ENCODE measurements at regions not wholly inside any gene's neighbourhood (a gene's known extent, or its start where the extent isn't known, plus 50 kb on each side); places are given as distances from the start of the nearest gene placed in this dataset.

DNA sequence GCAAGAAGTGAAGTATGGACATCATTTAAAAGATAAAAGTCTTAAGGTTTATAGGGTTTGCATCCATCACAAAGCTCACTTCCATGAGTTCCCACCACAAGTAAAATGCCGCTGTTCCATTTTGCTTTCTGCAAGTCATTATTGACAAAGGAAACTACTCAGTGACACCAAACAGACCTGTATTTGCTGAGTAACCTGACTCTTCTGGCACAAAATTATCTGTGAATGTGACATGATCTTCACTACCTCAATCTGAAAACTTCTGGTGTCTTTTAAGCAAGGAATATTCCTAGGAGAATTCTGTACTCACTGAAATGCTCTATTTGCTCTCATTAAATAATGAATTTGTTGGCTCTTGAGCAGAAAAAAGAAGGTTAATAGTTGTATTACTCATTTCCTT lies 1077.4 kb upstream of the ADGRL4 start:
- no peak for DNase-seq

DNA sequence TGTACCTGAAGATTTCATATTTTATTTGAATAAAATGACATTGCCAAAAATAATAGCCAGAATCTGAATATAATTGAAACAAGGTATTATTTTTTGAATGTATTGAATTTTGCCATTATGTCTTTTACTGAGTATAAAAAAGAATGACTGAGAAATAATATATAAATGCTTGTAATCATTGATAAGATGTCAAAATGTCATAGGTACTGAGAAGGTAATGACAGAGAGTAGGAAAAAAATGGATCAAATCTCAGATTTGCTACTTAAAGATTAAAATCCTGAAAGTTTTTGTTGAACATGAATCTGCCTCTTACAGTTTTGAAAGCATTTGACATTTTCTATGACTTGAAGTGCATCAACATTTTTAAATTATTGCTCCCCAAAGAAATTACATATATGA lies 1069.9 kb upstream of the ADGRL4 start:
- DNase-seq: no peak

DNA sequence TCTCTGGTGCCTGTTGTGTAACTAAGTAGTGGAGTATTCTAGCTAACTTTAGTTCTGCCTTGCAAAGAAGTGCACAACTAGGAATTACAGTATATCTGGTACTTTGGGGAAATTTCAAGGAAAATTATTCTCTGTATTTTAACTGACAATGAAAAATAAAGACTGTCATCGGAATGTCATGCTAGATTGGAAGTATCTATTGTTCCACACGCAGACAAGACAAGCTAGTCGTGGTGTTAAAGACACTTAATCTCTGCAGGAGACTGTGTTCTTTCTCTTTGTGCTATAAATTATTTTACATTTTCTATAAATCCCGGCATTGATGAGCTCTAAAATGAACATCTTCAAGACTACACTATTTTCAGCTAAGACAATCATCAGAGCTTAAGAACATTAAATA lies 1068.8 kb upstream of the ADGRL4 start:
- DNase-seq: no peak

DNA sequence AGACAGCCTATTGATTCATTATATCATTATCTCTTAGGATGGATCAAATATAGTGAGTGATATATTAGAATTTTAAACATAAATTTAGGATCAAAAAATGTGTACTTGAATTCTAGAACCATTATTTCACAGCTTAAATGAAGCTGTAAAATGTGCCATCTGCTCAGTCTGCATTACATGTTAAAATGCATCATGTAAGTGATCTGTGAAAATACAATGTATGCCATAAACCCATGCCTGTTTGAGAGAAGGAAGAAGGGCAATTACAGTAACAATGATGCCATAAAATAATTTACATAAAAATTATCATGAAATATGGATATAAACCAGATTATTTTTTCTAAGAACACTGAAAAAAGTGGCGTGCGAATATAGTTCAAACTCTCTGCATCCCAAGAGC lies 1066.0 kb upstream of the ADGRL4 start:
- no peak for DNase-seq

DNA sequence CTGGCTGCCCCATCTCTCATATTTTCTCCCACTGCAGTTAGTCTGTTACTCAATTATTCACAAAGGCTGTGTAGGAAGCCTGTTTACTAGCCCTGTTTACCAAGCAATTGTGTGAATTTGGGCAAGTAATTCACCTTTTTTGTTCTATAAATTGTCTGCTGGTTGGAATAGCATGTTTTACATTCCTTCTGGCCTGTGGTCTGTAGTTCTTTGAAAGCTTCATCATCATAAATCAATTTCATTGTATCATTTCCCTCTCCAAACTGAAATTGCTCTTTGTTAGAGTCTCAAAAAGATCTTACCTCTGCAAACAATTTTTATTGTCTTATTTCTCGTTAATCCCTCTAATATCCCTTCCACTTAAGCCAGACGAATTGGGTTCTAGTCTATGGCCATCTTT lies 1059.5 kb upstream of the ADGRL4 start:
- no peak for DNase-seq

DNA sequence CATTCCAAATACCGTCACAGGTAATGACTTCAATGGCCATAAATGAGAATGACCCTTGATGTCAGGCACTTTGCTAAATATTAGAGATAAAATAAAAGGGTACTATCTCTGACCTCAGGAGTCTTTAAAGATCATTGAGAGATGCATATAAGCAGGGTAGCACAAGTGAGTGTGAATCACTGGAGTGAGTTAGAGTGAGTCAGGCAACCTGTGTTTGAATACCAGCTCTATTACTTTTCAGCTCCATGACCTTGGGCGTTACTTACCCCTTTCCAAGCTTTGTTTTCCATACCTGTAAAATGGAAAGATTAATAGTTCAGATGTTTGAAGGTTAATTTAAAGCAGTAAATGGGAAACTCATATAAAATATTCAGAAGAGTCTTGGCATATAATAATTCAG lies 1058.0 kb upstream of the ADGRL4 start:
- no peak for DNase-seq

DNA sequence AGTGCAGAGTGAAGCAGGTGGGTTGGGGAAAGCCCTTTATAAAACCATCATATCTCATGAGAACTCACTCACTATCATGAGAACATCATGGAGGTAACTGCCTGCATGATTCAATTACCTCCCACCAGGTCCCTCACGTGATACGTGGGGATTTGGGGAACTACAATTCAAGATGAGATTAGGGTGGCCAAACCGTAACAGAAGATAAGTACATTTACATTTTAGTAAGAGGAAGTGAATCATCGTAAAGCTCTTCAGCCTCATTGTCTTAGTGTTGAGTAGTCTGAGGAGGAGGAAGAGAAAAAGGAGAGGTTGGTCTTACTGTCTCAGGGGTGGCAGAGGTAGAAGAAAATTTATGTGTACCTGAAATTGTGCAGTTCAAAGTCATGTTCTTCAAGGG lies 1053.4 kb upstream of the ADGRL4 start:
- no peak for DNase-seq

DNA sequence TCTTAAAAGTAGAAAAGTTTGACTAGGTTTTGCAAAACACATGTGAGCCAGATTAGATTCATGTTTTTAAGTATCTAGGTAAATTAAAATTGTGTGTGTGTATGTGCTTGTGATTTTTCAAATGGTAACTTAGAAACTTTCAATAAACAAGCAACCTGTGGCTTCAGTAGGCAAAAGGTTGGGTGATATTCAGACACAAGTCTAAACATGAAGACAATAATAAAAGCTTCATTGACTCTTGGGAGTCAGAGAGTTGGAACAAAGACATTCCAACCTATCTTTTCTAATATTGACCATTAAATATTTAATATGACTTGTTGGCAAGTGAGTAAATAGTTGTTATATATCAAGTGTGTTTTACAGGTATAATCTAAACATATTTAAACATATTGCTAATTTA lies 1049.6 kb upstream of the ADGRL4 start:
- no peak for DNase-seq

DNA sequence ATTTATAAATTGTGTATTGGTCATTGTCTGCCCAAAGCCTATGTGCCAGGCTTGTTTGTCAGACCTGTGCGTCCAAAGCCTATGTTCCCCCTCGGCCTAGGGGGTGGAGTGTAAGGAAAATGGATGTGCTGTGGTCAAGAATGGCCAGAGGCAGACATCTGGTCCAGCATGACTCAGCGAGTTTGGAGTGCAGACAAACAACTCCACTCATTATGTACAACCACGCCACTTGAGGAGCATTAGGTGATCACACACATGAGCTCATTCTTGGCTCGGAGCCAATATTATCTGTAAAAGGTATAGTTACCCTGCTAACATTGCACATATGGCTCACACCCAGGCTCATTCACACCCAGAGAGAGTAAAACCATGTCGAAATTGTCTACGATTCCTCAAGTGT lies 1047.6 kb upstream of the ADGRL4 start:
- DNase-seq: no peak

DNA sequence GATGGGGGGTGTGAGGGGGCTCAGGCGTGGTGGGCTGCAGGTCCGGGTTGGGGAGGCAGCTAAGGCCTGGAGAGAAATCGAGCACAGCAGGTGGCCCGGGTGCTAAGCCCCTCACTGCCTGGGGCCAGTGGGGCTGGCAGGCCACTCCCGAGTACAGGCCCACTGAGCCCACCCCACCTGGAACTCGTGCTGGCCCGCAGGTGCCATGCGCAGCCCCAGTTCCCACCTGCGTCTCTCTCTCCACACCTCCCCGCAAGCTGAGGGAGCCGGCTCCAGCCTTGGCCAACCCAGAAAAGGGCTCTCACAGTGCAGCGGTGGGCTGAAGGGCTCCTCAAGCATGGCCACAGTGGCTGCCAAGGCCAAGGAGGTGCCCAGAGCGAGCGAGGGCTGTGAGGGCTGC lies 1047.1 kb upstream of the ADGRL4 start:
- DNase-seq: no peak

DNA sequence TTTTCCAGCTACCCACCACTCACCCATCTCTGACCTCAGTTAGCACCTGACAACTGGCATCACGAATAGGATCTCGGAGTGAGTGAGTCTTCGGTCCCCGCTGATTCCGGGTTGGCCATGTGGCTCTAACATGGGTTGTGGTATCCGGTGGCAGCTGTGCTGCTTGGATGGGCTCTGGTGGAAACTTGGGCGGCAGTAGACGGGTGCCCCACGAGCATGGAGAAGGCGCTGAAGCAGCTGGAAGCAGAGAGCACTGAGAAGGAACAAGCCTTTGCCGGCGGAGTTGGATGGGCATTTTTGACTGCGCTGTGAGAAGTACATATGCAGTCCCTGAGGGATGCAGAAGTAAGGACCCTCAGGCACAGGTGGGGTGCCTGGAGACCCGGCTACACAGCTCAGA lies 1044.0 kb upstream of the ADGRL4 start:
- no peak for DNase-seq

DNA sequence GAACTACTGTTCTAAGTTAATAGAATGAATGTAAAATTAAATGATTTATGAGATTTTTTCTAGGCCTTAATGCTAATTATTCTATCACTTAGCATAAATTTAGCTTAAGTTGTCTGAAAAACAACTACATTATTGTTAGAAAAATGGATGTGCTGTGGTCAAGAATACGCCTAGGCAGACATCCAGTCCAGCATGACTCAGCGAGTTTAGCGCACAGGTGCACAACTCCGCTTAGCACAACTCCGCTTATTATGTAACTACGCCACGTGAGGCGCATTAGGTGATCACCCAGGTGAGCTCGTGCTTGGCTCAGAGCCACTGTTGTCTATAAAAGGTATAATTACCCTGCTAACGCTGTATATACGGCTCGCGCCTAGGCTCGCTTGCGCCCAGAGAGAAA lies 1043.6 kb upstream of the ADGRL4 start:
- DNase-seq: no peak

DNA sequence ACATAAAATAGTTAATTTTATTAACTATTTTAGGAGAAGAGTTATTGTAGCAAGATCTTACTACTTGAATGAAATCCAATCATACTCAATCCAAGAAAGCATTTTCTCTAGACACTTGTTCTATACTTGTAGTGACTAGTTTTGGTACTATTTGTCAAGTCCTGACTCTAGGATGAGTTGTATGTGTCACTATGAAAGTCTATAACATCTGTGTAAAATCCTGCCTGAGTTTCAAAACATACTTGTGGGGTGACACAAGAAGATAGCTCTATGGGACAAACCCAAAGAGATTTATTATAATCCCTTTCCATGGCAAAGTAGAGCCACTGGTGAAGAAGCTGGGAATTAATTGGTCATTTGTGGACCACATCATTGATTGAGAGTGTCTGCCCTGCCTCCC lies 1042.2 kb upstream of the ADGRL4 start:
- no peak for DNase-seq

DNA sequence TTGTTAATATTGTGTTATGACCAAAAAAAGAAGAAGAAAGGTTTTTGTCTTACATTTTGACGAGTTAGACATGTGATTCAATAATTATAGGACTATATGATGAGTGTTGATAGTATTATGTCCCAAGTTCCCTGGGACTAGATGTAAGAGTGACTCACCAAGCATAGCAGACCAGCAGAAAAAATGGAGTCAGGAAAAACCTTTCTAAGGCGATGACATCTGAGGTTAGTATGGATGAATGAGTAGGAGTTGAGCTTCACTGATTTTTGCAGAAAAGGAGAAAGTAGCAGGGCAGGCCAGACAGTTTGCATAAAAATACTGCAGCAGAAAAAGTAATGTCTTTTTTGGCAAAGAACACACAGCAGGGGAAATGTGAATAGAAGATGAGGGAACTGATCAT lies 1041.3 kb upstream of the ADGRL4 start:
- no peak for DNase-seq

DNA sequence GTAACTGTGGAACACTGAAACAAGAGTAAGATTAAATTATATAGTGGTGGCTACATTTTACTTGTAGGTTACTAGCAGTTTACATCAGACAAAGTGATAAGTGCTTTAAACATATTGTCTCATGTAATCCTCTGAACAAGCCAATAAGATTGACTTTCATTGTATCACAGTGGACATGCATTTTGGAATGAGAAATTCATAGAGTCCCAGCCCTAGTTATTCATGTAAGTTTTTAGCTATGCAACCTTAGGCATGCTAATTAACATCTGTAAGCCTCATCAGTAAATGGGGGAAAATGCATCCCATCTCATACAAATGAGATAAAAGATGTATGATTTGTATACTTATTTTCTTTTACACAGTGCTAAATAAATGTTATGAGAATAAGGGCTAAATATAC lies 1038.1 kb upstream of the ADGRL4 start:
- no peak for DNase-seq

DNA sequence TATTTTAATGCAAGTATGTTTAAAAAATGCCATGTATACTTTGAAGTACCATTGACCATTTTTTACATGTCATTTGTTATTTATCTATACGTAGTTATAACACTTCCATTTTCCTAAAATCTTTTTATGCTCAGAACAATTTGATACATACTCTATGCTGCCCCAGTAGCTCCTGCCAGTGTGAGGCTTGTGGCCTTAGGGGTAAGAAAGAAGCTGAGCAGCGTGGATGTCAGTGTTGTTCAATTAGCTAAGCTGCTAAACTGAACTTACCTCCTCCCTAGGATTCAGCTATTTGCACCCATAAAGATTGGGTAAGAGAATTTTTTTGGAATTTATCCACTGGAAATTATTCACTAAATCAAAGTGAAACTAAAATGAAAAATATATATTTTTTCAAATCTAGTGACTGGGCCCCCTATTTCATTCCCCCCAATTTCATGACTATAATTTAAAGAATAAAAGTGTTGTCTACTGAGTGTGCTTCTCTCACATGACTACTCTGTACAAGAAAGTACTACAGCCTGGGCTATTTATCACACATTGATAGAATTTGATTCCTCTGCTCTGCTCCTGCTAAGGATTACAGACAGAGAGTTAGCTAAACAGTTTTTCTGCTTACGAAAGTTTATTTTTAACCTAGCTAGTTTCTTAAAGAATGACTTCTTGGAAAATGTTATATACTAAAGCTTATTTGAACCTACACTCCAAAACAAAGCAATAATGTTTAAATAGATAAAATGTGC lies 1030.3 kb upstream of the ADGRL4 start:
- DNase-seq: no peak

DNA sequence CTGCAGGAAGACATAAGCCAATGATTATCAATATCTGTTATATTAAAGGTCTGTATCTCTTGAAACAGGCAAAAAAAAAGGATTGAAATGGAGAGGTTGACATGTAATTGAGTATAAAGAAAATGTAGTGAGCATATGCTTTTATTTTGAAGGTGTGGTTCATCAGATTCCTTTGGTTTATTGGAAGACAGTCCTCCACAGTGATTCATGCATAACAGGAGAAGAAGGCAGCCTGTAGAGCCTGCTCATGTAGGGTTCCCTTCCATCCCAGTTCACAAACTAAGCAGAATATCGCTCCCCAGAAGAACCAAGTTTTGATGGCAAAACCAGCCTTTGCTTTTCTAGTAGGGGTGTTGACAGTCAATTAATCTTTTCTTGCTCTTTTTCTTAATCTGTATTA lies 1016.8 kb upstream of the ADGRL4 start:
- DNase-seq: no peak

DNA sequence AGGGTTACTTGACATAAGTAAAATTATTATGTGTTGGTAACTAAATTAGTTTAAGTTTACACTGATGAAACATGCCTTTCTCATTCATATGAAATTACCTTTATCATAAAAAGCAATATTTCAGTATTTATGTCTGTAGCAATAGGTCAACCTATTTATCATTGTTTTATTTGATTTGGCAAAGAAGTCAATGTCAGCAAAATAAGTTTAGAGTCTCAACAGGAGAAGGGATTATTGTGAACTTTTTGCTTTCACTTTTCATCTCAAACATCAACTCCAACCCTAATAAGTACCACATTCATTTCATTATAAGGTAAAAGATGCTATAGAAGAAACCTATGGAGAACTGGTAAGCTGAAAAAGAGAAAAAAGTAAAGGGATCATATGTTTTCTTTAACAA lies 1015.4 kb upstream of the ADGRL4 start:
- no peak for DNase-seq

DNA sequence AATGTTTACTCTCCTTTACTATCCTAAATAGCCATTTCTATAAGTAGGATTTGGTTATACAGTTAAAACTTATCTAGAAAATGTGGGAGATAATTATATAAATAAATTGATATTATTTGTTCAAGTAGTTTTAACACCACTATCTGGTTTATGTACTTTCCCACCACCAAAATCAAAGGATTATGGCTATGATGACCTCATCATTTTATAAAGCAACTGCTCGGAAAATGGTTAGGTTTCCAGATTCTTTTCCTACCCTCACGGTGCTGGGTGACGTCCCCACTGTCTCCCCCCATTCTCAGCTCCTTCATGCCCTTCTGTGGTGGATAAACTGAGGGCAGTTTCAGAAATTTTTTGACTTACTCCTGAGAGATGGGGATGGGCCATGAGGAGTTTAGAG lies 1011.8 kb upstream of the ADGRL4 start:
- no peak for DNase-seq

DNA sequence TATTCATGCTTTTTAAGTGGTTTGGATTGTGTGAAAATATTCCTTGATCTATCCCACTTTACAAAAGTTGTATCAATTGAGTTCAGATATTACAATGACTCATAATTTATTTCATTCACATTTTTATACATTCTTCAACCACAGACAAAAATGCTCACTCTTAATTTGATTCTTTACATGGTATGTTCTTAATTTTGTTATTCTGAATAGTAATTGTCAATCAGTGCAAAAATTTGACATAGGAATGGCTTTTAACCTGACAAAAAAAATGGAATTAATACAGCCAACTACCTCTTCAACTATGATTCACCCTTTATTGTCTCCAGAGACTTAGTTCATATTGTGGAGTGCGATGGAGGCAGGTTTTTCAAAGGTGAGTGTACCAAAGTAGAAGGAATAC lies 1002.4 kb upstream of the ADGRL4 start:
- no peak for DNase-seq

DNA sequence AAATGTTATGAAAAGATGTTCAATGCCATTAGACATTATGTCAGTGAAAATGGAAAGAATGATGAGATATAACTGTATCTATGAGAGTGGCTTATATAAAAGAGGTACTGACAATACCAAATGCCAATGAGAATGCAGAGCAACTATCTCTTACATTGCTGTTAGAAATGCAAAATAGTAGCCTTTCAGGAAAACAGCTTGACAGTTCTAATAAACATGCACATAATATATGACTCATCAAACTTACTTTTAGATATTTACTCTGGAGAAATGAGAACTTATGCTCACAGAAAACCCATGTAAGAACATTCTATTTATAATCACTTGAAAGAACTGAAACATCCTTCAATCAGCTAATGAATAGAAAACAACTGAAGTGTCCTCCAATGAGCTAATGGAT lies 996.7 kb upstream of the ADGRL4 start:
- DNase-seq: no peak

DNA sequence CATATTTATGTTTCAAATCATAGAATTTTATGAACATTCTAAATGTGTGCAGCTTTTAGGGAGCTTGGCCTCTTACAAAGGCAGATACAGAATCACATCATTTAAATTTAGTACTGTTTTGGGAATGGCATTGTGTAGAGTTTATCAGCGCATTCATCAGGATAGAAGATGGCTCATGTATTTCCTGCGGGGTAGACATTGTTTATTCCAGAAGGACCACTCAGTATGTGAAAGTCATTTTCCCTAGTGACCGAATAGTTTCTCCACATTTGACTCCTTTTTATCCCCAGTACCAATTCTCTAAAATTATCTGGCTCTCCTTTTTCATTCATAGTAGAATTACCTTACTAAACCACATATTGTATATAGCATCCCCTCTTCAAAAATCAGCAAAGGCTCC lies 981.9 kb upstream of the ADGRL4 start:
- no peak for DNase-seq

DNA sequence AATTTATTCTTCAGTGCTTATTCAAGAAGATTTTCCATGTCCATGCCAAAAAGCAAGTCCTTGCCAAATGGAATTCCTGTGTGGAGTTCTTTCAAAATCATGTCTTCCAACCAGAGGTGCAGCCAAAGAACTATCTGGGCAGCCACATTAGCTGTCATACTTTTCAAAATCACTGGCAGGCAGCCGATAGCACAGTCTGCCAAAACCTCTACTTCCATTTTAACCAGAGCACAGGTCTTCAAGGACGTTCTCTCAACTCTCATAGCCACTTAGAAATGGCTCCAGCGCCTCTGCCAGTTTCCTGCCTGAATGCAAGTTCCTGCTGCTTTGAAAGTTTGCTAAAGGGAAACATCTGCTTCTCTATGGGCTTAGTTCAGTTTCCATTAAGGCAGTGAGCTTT lies 975.7 kb upstream of the ADGRL4 start:
- no peak for DNase-seq

DNA sequence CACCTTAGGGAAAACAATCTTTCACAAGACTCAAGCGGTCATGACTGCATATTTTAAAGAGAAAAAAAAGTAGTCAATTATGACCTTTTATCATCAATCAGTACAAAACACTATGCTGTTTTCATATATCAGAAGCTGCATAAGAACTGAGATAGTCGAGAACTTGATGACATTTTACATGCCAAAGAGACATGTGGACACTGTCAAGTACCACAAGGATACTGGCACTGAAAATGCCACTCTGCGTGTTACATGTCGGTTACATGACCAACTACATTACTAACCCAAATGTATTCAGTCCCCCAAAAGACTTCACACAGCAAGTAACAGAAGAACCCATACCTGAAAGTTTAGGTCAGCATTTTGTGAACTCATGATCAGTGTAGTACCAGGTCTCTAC lies 975.0 kb upstream of the ADGRL4 start:
- DNase-seq: no peak

DNA sequence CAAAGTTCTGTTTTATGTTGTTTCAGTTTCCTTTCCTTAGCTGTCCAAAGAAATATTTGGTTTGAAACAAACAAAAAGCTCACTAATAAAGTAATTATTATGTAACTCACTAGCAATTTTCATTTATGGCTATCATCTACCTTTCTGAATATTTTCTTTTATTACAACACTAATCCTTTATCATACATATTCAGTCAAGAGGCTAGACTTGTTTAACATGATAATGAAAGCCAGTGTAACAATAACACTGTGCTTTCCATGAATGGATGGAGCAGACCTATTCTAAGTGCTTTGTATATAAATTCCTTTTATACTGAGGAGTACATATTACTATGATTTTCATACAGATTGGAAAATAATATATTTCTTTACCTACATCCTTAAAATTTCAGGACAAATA lies 972.8 kb upstream of the ADGRL4 start:
- no peak for DNase-seq

DNA sequence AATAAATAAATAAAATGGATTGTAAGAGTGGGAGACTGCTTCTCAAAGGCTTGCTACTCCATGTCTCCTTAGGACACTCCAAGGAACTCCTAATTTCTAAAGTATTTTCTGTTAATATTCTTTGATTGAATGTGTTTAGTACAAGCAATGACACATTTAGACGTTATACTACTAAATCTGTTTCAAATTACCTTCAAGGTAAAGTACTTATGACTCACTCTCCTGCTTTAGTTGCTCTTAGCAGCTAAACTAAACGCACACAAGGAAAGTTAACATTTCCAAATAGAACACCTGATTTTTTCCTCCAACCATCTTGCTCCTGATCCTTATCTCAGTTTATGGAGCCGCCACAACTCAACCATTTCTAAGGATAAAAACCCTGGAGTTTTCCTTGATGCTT lies 969.8 kb upstream of the ADGRL4 start:
- DNase-seq: no peak
